ENCODE measurements at regions not wholly inside any gene's neighbourhood (a gene's known extent, or its start where the extent isn't known, plus 50 kb on each side); places are given as distances from the start of the nearest gene placed in this dataset.

GRCh38 chr7:26490640-26491624 lies 199.3 kb downstream of the SNX10 start:
- H3K27ac ChIP-seq = no peak overlapping the region
- no peak overlapping the region for H3K9ac ChIP-seq
- TF ChIP-seq Cebpa-rat (IDR thresholded peaks at IDR 0.05) = no peak
- no peaks in the 10 kb centered on the region for H3K36me3 ChIP-seq
- H4K20me1 ChIP-seq = no peaks in the 10 kb centered on the region; a peak in 1 of 22 replicates
- H3K4me2 ChIP-seq = no peak overlapping the region
- peaks cover 0 to 3% (median 0%) of the 10 kb centered on the region in 10 experiments; a peak in 1 of 20 replicates for H3K4me1 ChIP-seq
- no peaks in the 10 kb centered on the region for H3K27me3 ChIP-seq
- H3K4me3 ChIP-seq = no peak overlapping the region
- no peaks in the 10 kb centered on the region for H3K9me3 ChIP-seq (replicated peaks in 1 of 11)

- no peaks in the 10 kb centered on the region for H3K27me3 ChIP-seq
- H3K4me2 ChIP-seq = no peak overlapping the region
- no peak overlapping the region for H3K9ac ChIP-seq
- peaks cover 0 to 3% (median 0%) of the 10 kb centered on the region in 10 experiments; a peak in 1 of 20 replicates for H3K4me1 ChIP-seq
- H3K36me3 ChIP-seq = no peaks in the 10 kb centered on the region
- no peak for TF ChIP-seq Cebpa-rat (IDR thresholded peaks at IDR 0.05)
- no peak overlapping the region for H3K27ac ChIP-seq
- no peak overlapping the region for H3K4me3 ChIP-seq
- H4K20me1 ChIP-seq = no peaks in the 10 kb centered on the region; a peak in 1 of 22 replicates
- no peaks in the 10 kb centered on the region for H3K9me3 ChIP-seq (replicated peaks in 1 of 11)
These were observed 201.2 kb downstream of the SNX10 start for GRCh38 chr7:26492816-26493215.

GRCh38 chr7:26493737-26494428 lies 202.2 kb downstream of the SNX10 start:
- Histone ChIP-seq H3K27ac (no peak overlapping the region), H4K20me1 (no peaks in the 10 kb centered on the region), H3K4me3 (no peak overlapping the region), H3K27me3 (no peaks in the 10 kb centered on the region), H3K4me2 (no peak overlapping the region), H3K9me3 (replicated peaks in 1 of 11) (no peaks in the 10 kb centered on the region), H3K4me1 (no peaks in the 10 kb centered on the region), H3K36me3 (no peaks in the 10 kb centered on the region), H3K9ac (no peak overlapping the region)
- no peak for TF ChIP-seq Cebpa-rat (IDR thresholded peaks at IDR 0.05)

- no peaks in the 10 kb centered on the region for H3K36me3 ChIP-seq
- H3K4me1 ChIP-seq = no peaks in the 10 kb centered on the region
- no peaks in the 10 kb centered on the region; a peak in 1 of 22 replicates for H3K9me3 ChIP-seq (replicated peaks in 1 of 11)
- H4K20me1 ChIP-seq = no peaks in the 10 kb centered on the region
- H3K4me3 ChIP-seq = no peak overlapping the region
- H3K4me2 ChIP-seq = no peak overlapping the region
- H3K27me3 ChIP-seq = no peaks in the 10 kb centered on the region
- no peak for TF ChIP-seq Cebpa-rat (IDR thresholded peaks at IDR 0.05)
- no peak overlapping the region for H3K9ac ChIP-seq
- H3K27ac ChIP-seq = no peak overlapping the region
These were observed 203.9 kb downstream of the SNX10 start for GRCh38 chr7:26495569-26495968.

GRCh38 chr7:26497801-26498596 lies 206.3 kb downstream of the SNX10 start:
- no peak for TF ChIP-seq Cebpa-rat (IDR thresholded peaks at IDR 0.05)
- no peak overlapping the region for H3K9ac ChIP-seq
- H3K4me2 ChIP-seq = no peak overlapping the region
- H3K27ac ChIP-seq = no peak overlapping the region
- no peak overlapping the region for H3K4me3 ChIP-seq
- no peaks in the 10 kb centered on the region for H3K4me1 ChIP-seq
- no peaks in the 10 kb centered on the region for H3K27me3 ChIP-seq
- no peaks in the 10 kb centered on the region for H3K36me3 ChIP-seq
- no peaks in the 10 kb centered on the region for H4K20me1 ChIP-seq
- H3K9me3 ChIP-seq (replicated peaks in 1 of 11) = no peaks in the 10 kb centered on the region; a peak in 1 of 22 replicates

- Histone ChIP-seq H3K27ac (no peak overlapping the region), H3K4me2 (no peak overlapping the region), H3K9ac (no peak overlapping the region), H3K9me3 (replicated peaks in 1 of 11) (no peaks in the 10 kb centered on the region; a peak in 1 of 22 replicates), H3K4me3 (no peak overlapping the region), H4K20me1 (no peaks in the 10 kb centered on the region), H3K4me1 (no peaks in the 10 kb centered on the region), H3K27me3 (no peaks in the 10 kb centered on the region), H3K36me3 (no peaks in the 10 kb centered on the region)
- no peak for TF ChIP-seq Cebpa-rat (IDR thresholded peaks at IDR 0.05)
These were observed 207.7 kb downstream of the SNX10 start for GRCh38 chr7:26499315-26499897.

- no peak overlapping the region for H3K4me3 ChIP-seq
- no peak overlapping the region for H3K27ac ChIP-seq
- no peaks in the 10 kb centered on the region for H4K20me1 ChIP-seq
- no peaks in the 10 kb centered on the region for H3K36me3 ChIP-seq
- H3K4me1 ChIP-seq = no peaks in the 10 kb centered on the region
- no peak overlapping the region for H3K9ac ChIP-seq
- H3K4me2 ChIP-seq = no peak overlapping the region
- no peak for TF ChIP-seq Cebpa-rat (IDR thresholded peaks at IDR 0.05)
- no peaks in the 10 kb centered on the region; a peak in 1 of 22 replicates for H3K9me3 ChIP-seq (replicated peaks in 1 of 11)
- H3K27me3 ChIP-seq = no peaks in the 10 kb centered on the region
These were observed 209.2 kb downstream of the SNX10 start for GRCh38 chr7:26500749-26501352.

- no peak overlapping the region for H3K27ac ChIP-seq
- no peaks in the 10 kb centered on the region for H3K36me3 ChIP-seq
- H3K4me3 ChIP-seq = no peak overlapping the region
- no peaks in the 10 kb centered on the region; a peak in 1 of 22 replicates for H3K9me3 ChIP-seq (replicated peaks in 1 of 11)
- H3K4me1 ChIP-seq = no peaks in the 10 kb centered on the region
- H3K9ac ChIP-seq = no peak overlapping the region
- H3K4me2 ChIP-seq = no peak overlapping the region
- TF ChIP-seq Cebpa-rat (IDR thresholded peaks at IDR 0.05) = no peak
- no peaks in the 10 kb centered on the region for H3K27me3 ChIP-seq
- no peaks in the 10 kb centered on the region for H4K20me1 ChIP-seq
These were observed 212.9 kb downstream of the SNX10 start for GRCh38 chr7:26504411-26505120.

Measured in BLaER1 treated with 17β-estradiol and CSF1 and Interleukin-3, amounts not matched to agents 10 nM and 100 nM (cell line).